COR-L47 (cell line): ENCODE measurements at regions not wholly inside any gene's neighbourhood (a gene's known extent, or its start where the extent isn't known, plus 50 kb on each side); places are given as distances from the start of the nearest gene placed in this dataset.

Experiments
- DNase-seq: peaks from one replicate; lab custom pipeline; 2025; lab: John Stamatoyannopoulos, UW

GRCh38 chr4:164413743-164414142, 340.2 kb upstream of the SMIM31 start:
- DNase-seq: no peak

GRCh38 chr4:164423819-164424218, 330.1 kb upstream of the SMIM31 start:
- no peak for DNase-seq

- no peak for DNase-seq
These were observed 329.1 kb upstream of the SMIM31 start for GRCh38 chr4:164424846-164425245.

- DNase-seq: no peak
These were observed 325.4 kb upstream of the SMIM31 start for GRCh38 chr4:164428561-164428960.

GRCh38 chr4:164438321-164438720, 315.6 kb upstream of the SMIM31 start:
- no peak for DNase-seq

DNA sequence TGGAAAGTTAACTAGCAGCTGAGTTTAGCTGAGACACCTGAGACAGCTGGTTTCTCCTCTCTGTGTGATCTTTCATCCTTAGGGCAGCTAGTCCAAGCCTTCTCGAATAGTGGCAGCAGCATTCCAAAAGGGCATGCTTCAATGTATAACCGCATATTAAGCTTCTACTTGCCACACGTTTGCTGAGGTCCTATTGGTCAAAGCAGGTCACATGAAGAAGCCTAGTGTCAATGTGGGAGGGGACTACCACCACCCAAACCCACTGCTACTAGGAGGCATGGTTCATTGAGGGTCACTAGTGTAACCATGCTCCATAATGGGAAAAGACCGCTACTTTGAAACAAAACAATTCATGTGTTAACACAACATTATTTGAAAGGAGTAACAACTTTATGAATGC, 314.9 kb upstream of the SMIM31 start:
- DNase-seq: no peak

DNA sequence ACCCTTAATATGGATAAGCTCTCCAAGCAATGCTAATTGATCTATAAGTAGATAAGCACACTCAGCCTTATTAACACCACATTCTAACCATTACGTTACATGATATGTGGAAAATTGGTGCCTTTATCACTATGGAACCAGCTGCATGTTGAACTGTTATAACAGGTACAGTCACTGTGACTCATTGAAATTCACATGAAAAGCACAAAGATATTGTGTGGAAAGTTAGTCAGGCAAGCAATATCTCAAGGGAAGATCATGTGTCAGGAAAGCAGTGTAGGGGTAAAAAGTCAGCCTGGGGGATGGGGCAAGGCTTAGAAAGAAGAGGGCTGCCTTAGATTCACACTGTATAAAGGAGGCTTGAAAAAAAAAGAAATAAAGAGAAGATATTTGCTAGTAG, 313.7 kb upstream of the SMIM31 start:
- no peak for DNase-seq

DNA sequence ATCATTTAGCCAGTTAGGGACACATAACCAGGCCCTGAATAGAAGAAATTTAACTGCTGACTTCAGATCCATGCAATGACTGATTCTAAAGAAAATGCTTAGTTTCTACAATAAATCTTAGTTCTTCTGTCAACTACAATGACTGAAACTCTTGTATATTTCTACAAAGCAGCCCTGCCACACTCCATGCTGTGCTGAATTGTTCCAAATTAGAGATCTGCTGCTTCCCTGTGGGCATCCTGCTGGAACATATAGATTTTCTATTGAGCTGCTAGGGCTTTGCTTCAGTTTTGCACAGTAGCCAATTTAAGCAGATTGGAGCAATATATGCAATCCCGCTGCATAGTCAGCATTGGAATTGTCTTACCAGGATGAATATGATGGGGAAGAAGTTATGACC, 312.8 kb upstream of the SMIM31 start:
- DNase-seq: no peak

- no peak for DNase-seq
These were observed 311.8 kb upstream of the SMIM31 start for GRCh38 chr4:164442180-164442579.

GRCh38 chr4:164446516-164446915, 307.4 kb upstream of the SMIM31 start:
- DNase-seq: no peak

DNA sequence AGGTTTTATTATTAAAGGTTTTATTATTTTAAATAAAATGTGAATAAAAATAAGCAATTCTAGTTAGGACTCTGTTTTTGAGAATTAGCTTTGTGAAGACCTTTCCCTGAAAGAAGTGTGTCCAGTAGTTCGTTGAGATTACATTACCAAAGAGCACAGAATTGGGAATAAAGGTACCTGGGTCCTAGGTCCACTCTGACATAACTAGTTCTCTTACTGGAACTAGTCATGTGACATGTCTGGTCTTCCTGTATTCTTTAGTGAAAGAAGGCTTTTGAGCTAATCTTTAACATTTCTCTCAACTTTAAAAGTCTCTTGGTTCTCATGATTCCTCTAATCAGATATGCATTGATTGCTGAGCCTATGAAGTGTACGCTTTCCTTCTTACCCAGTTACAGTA, 292.0 kb upstream of the SMIM31 start:
- no peak for DNase-seq

- DNase-seq: no peak
These were observed 291.5 kb upstream of the SMIM31 start for GRCh38 chr4:164462471-164462870.

DNA sequence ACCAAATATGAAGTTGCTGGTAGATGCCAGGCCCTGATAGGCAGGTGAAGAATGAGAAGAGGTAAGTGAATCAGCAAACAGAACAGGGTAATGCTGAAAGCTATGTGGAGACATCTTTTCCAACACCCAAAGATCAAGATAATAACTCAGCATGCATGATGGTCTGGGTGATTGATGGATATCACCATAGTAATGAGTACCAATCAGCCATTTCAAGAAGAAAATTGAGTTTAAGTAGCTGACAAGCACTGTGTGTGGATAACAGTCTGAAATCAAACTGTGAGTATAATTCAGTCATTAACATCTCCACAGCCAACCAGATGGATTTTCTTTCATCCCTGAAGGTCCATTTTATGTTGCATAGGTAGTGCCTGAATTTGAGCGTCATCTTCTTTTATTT, 289.6 kb upstream of the SMIM31 start:
- no peak for DNase-seq

GRCh38 chr4:164467493-164467892, 286.4 kb upstream of the SMIM31 start:
- DNase-seq: no peak

- DNase-seq: no peak
These were observed 272.4 kb upstream of the SMIM31 start for GRCh38 chr4:164481306-164482091.

DNA sequence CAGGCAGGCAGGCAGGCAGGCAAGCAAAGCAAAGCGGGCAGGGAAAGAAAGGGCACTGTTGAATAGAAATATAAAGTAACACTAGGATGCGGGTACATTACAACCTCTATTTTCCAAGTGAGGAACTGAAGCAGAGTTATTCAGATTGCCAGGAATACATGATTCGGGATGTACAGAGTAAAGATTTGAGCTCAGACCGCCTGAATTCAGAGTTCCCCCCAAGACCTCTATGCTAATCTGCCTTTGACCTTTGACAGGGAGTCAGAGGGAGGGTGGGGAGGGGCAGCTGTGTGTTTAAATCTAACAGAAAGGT, 271.9 kb upstream of the SMIM31 start:
- no peak for DNase-seq

DNA sequence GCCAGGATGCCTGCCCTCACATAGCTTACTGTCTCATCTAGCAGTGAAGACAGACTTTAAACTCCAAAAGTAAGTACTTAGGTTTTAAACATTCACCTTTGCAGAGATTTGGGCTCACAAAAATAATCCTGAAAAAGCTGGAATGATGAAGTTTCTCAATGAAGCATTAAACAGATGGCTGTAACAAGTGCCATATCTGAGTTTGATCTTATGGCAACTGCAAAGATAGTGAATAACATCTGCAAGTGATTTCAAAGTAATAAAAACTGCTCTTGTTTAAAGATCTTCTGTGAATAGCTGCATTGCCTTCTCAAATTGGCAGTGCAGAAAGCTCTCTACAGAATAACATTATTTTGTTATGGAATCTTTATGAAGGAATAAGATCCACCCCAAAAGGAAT, 271.2 kb upstream of the SMIM31 start:
- DNase-seq: no peak

GRCh38 chr4:164483711-164484110, 270.2 kb upstream of the SMIM31 start:
- DNase-seq: no peak

DNA sequence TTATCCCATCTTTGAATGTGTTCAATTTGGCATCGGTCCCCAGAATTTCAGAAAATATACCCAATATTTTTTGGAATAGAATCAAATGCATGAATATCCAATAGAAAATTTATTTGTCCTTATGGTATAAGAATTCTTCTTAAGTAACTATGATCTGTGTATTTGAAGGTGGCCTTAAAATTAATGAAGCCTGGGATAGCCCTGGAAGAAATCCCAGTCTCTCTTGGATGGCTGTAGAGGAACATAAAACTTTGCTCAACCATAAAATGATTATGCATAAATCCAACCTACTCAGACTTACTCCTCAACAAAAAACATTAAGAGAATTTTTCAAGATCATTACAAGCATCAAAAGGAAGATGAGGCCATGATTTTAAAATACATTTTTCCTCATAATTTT, 269.4 kb upstream of the SMIM31 start:
- no peak for DNase-seq

DNA sequence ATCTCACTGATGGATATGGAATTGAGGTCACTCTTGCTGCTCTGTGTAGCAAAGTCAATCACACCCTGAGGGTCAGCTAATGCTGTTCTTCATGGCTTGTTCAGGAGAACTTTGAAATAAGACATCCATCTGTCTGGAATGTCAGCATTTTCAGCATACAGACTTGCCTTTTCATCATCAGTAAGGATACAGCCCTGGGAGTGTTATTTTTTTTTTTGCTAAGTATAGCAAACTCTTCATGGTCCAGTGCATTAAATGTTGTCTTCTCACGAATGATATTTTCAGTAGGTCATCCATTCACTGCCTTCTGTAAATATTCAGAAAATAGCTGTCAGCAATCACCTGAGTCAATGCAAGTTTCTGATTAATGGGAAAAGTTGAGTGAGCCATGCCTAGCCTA, 268.8 kb upstream of the SMIM31 start:
- no peak for DNase-seq

- no peak for DNase-seq
These were observed 265.8 kb upstream of the SMIM31 start for GRCh38 chr4:164488114-164488513.

- no peak for DNase-seq
These were observed 252.9 kb upstream of the SMIM31 start for GRCh38 chr4:164501074-164501473.

GRCh38 chr4:164503874-164504273, 250.1 kb upstream of the SMIM31 start:
- DNase-seq: no peak

GRCh38 chr4:164508097-164508496, 245.8 kb upstream of the SMIM31 start:
- DNase-seq: no peak

- DNase-seq: no peak
These were observed 245.2 kb upstream of the SMIM31 start for GRCh38 chr4:164508771-164509170.
